A673 (cell line): ENCODE measurements at regions not wholly inside any gene's neighbourhood (a gene's known extent, or its start where the extent isn't known, plus 50 kb on each side); places are given as distances from the start of the nearest gene placed in this dataset.

ENCODE experiments used
- BruUV-seq: library from RNA; stranded (reverse); fragments of 400-500 nt; replicated peaks from 2 replicates; lab custom pipeline; 2021; lab: Mats Ljungman, UMichigan
- CTCF ChIA-PET: fragments of 300-600 bp; sonication (Branson Sonifier 250); formaldehyde crosslinking; loops from one replicate; lab custom pipeline; 2022; ENCODE audit warnings: antibody characterized with exemption; lab: Charles Lee
- POLR2A ChIA-PET: fragments of 300-600 bp; sonication (Branson Sonifier 250); formaldehyde crosslinking; loops from one replicate; lab custom pipeline; 2022; ENCODE audit warnings: antibody characterized with exemption; ENCODE audit not compliant: low non-redundant PET; lab: Charles Lee
- DNase-seq: peaks from one replicate; pipeline ENCODE4 v3.0.0-alpha.2; 2015; ENCODE audit warnings: low spot score
- H3K27ac ChIP-seq: fragments of 200-600 bp; sonication (generic); 2 replicates; pipeline ENCODE4 v1.5.1; 2016; ENCODE audit warnings: mixed run types, low read depth, mild to moderate bottlenecking, mixed read lengths, antibody characterized with exemption, low read length; ENCODE audit not compliant: poor library complexity, severe bottlenecking
- H3K27me3 ChIP-seq: fragments of 200-600 bp; sonication (generic); replicated peaks from 2 replicates; pipeline ENCODE4 v1.6.1; 2017; ENCODE audit warnings: mixed run types, low read depth, mild to moderate bottlenecking, mixed read lengths, antibody characterized with exemption, low read length; ENCODE audit not compliant: insufficient read depth, poor library complexity
- H3K36me3 ChIP-seq: fragments of 200-600 bp; sonication (generic); 2 replicates; pipeline ENCODE4 v1.6.1; 2016; ENCODE audit warnings: mixed run types, mild to moderate bottlenecking, mixed read lengths, antibody characterized with exemption, low read length; ENCODE audit not compliant: insufficient read depth, poor library complexity, severe bottlenecking
- H3K4me1 ChIP-seq: fragments of 200-600 bp; sonication (generic); 2 replicates; pipeline ENCODE4 v1.6.1; 2017; ENCODE audit warnings: mixed run types, mild to moderate bottlenecking, mixed read lengths, antibody characterized with exemption, low read length; ENCODE audit not compliant: insufficient read depth, poor library complexity, severe bottlenecking
- H3K4me3 ChIP-seq: fragments of 200-600 bp; sonication (generic); 2 replicates; pipeline ENCODE4 v1.5.1; 2016; ENCODE audit warnings: low read depth, mixed run types, mild to moderate bottlenecking, mixed read lengths, low read length; ENCODE audit not compliant: poor library complexity, severe bottlenecking
- H3K9me3 ChIP-seq: fragments of 200-600 bp; sonication (generic); 2 replicates; pipeline ENCODE4 v1.6.1; 2016; ENCODE audit warnings: mixed run types, low read depth, mild to moderate bottlenecking, mixed read lengths, antibody characterized with exemption, low read length; ENCODE audit not compliant: poor library complexity, severe bottlenecking
- CTCF ChIP-seq: fragments of 300-800, 200-600 bp; sonication (generic); conservative IDR thresholded peaks from 2 replicates; pipeline ENCODE4 v1.5.1; 2017; ENCODE audit warnings: low read depth, mild to moderate bottlenecking, antibody characterized with exemption, low read length, moderate library complexity, mixed read lengths
- EZH2 ChIP-seq: fragments of 200-600 bp; sonication (generic); IDR thresholded peaks from 2 replicates; pipeline ENCODE4 v1.6.1; 2017; ENCODE audit warnings: borderline replicate concordance, low read depth, mild to moderate bottlenecking, mixed read lengths, antibody characterized with exemption, low read length; ENCODE audit not compliant: poor library complexity, severe bottlenecking
- intact Hi-C: fragments of 100-400 bp; cut with micrococcal nuclease; formaldehyde crosslinking; loops from one replicate; pipeline ENCODE4 v1.10.0; 2022; ENCODE audit not compliant: unreplicated experiment

- DNase-seq, result no peak
- TF ChIP-seq CTCF (no peak), EZH2 (no peak)
- POLR2A ChIA-PET, result no interaction called here
- no peak overlapping the region for H3K27ac ChIP-seq
- intact Hi-C loops, result no loop called here
- BruUV-seq, result no TSS peak
- H3K4me1 ChIP-seq, result peaks cover 9% of the 10 kb centered on the region
- H3K4me3 ChIP-seq, result no peak overlapping the region
- H3K36me3 ChIP-seq, result no peaks in the 10 kb centered on the region
- H3K27me3 ChIP-seq, result peaks cover 10% of the 10 kb centered on the region
- no peaks in the 10 kb centered on the region for H3K9me3 ChIP-seq
- CTCF ChIA-PET, result no interaction called here
Observed at GRCh38 chr10:31645786-31646185, 282.8 kb downstream of the ARHGAP12 start.

GRCh38 chr10:31644931-31645633 is 283.5 kb downstream of the ARHGAP12 start:
- no peak for DNase-seq
- no peaks in the 10 kb centered on the region for H3K36me3 ChIP-seq
- TF ChIP-seq EZH2, result no peak
- no peak for TF ChIP-seq CTCF
- ChIA-PET POLR2A (no interaction called here), CTCF (no interaction called here)
- no TSS peak for BruUV-seq
- intact Hi-C loops, result no loop called here
- H3K4me3 ChIP-seq, result no peak overlapping the region
- peaks cover 2% of the 10 kb centered on the region for H3K4me1 ChIP-seq
- peaks cover 8% of the 10 kb centered on the region for H3K27me3 ChIP-seq
- H3K27ac ChIP-seq, result no peak overlapping the region
- H3K9me3 ChIP-seq, result no peaks in the 10 kb centered on the region

- ChIA-PET POLR2A (no interaction called here), CTCF (no interaction called here)
- TF ChIP-seq CTCF (no peak), EZH2 (no peak)
- no peak overlapping the region for H3K4me3 ChIP-seq
- intact Hi-C loops, result no loop called here
- no peaks in the 10 kb centered on the region for H3K4me1 ChIP-seq
- peaks cover 3% of the 10 kb centered on the region for H3K27me3 ChIP-seq
- no peak for DNase-seq
- H3K36me3 ChIP-seq, result no peaks in the 10 kb centered on the region
- H3K27ac ChIP-seq, result no peak overlapping the region
- no TSS peak for BruUV-seq
- H3K9me3 ChIP-seq, result no peaks in the 10 kb centered on the region
Observed at GRCh38 chr10:31642281-31642680, 286.4 kb downstream of the ARHGAP12 start.
